B cell (primary cell): ENCODE measurements at regions not wholly inside any gene's neighbourhood (a gene's known extent, or its start where the extent isn't known, plus 50 kb on each side); places are given as distances from the start of the nearest gene placed in this dataset.

Experiments
- EZH2 ChIP-seq: IDR thresholded peaks from 2 replicates; pipeline ENCODE4 v1.6.1; 2012; ENCODE audit warnings: borderline replicate concordance, low read depth, mild to moderate bottlenecking, moderate library complexity, low read length; ENCODE audit not compliant: insufficient read depth, poor library complexity, severe bottlenecking
- TF ChIP-seq, protein P1 (sequence below): fragments of 200-600 bp; IDR thresholded peaks from one replicate; pipeline ENCODE4 v1.8.0; 2022; ENCODE audit warnings: antibody characterized with exemption, mild to moderate bottlenecking

DNA sequence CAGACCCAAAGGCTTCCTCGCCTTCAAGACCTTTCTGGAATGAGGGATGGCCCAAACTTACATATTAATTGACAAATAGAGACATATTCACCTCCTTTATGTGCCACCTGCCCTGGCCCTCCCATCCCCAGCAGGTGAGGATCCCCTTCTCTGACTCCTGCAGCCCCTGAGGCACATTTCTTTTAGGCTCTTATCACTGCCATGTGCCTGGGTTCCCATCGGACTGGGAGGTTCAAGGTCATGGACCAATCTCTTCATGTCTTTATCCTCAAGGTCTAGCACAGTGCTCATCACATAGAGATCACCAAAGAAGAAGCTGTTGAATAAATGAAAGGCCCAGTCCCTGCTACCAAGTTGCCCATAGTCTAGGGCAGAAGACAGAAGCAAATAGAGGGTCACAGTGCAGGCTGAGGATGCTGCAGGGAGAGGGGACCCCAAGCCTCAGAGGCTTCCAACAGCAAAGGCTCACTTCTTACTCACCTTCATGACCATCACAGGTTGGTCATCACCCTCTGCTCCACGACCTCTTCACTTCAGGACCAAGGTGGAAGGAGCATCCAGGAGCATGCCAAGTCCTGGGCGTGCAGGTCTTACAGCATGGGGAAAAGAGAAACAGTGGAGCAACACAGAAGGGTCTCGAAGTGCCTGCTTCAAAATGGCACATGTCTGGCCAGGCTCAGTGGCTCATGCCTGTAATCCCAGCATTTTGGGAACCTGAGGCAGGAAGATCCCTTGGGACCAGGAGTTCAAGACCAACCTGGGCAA is 193.9 kb downstream of the SMAD2 start:
- TF ChIP-seq, protein P1, sequence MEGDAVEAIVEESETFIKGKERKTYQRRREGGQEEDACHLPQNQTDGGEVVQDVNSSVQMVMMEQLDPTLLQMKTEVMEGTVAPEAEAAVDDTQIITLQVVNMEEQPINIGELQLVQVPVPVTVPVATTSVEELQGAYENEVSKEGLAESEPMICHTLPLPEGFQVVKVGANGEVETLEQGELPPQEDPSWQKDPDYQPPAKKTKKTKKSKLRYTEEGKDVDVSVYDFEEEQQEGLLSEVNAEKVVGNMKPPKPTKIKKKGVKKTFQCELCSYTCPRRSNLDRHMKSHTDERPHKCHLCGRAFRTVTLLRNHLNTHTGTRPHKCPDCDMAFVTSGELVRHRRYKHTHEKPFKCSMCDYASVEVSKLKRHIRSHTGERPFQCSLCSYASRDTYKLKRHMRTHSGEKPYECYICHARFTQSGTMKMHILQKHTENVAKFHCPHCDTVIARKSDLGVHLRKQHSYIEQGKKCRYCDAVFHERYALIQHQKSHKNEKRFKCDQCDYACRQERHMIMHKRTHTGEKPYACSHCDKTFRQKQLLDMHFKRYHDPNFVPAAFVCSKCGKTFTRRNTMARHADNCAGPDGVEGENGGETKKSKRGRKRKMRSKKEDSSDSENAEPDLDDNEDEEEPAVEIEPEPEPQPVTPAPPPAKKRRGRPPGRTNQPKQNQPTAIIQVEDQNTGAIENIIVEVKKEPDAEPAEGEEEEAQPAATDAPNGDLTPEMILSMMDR = no peak
- TF ChIP-seq EZH2 = no peak
